ENCODE measurements at regions not wholly inside any gene's neighbourhood (a gene's known extent, or its start where the extent isn't known, plus 50 kb on each side); places are given as distances from the start of the nearest gene placed in this dataset.
"Not testable (repeated sequence)": the region's sequence is repeated elsewhere in the genome, so short reads cannot be mapped to it uniquely, and the experiment has no call there.

DNA sequence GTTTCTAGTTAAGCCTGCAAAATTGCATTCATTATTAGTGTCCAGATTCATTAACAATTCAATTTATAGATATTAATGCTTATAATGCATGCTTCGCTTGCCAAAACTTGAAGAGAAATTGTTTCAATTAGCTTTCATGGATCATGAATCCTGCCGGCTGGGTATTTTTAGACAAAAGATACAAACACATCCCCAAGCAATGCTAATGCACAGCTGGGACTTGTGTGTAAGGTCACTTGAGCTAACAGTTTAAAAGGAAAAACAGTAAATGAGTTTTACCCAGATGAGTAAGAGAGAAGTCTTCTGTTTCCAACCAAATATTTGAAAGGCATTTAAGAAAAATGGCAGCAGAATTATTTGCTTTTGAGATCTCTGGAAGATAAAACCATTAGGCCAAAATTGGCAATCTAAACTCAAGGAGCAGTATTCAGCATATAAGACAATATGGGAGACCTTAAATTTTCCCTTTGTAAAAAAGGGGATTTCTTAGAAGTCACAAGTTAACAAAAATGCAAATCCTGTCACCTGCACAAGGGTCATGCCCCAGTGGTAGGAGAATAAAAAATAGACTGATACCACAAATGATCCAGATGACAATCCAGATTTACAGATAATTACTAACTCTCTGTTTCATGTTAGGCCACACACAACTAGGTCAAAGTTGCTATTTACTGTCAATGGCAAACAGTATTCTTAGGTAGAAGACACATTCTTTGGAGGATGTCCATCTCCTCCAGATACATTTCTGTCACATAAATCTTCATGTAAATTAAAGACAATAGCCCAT lies 418.4 kb upstream of the PMFBP1 start:
- DNase-seq: no peak

DNA sequence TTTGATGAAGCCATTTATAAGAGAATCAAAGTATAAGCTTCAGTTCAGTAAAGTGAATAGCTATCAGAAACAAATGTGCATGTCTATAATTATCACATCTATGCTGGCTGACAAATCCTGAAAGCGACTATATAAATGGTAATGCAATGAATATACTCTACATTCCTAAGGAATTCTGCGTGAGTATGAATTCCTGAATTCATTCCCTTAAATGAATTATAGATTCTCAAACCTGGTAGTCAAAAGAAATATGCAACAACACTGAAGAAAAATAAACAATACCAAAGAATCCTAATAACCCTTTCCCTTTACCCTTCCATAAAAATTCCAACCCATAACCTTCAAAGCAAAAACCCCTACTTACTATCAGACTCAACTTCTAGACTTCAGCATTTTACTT lies 416.6 kb upstream of the PMFBP1 start:
- DNase-seq: no peak

DNA sequence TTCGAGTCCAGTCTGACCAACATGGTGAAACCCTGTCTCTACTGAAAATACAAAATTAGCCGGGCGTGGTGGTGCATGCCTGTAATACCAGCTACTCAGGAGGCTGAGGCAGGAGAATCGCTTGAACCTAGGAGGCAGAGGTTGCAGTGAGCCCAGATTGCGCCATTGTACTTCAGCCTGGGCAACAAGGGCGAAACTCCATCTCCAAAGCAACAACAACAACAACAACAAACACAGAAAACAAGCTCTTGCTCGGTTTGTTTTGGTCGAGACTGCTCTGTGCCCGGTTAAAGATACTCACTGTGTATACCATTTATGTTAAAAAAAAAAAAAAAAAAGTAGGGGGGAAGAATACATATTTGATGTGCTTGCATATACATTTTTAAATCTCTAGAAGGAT lies 406.1 kb upstream of the PMFBP1 start:
- DNase-seq: not testable (repeated sequence)

DNA sequence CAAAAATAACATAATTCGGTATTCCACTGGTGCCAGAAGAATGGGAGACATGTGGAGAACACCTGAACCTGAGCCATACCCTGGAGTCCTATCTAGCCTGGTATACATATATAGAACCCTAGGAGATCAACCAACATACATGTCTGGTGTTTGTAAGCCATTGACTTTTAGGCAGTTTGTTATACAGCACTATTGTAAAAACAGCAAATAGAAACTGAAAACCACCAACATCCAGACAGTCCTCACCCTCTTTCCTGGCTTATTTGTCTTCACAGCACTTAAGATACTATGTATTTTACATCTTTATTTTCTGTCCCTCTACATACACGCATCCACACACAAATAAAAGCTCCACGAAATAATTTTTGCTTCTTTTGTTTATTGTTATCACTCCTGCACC lies 404.2 kb upstream of the PMFBP1 start:
- no peak for DNase-seq

DNA sequence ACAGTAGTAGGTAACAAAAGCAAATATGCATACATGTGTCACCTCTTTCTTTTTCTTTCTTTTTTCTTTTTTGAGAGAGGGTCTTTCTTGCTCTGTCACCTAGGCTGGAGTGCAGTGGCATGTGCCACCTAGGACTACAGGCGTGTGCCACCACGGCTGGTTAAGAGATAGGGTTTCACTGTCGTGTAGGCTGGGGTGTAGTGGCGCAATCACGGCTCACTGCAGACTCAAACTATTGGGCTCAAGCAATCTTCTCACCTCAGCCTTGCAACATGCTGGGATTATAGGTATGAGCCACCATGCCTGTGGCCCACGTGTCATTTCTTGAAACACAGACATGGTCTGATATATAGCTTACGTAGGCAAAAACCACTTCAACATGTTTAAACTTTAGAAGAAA lies 397.7 kb upstream of the PMFBP1 start:
- DNase-seq: no peak

DNA sequence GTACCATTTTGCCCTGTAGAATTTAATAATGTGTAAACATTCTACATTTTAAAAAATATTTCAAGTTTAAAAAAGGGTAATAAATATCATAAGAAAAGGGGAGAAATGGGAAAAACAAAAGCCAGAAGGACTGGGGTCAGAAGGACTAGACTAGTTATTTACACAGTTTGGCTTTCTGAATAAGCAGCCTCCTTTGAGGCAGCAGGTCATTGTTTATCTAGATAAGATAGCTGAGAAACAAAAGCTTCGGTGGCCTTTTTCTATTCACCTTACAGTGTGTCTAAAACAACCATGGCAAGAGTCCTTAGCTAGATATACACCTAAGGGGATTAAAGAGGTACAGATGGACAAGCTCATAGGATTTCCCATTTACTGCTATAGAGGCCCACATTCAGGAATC lies 396.5 kb upstream of the PMFBP1 start:
- DNase-seq: peak in 1 of 2 experiments; percentile 27

DNA sequence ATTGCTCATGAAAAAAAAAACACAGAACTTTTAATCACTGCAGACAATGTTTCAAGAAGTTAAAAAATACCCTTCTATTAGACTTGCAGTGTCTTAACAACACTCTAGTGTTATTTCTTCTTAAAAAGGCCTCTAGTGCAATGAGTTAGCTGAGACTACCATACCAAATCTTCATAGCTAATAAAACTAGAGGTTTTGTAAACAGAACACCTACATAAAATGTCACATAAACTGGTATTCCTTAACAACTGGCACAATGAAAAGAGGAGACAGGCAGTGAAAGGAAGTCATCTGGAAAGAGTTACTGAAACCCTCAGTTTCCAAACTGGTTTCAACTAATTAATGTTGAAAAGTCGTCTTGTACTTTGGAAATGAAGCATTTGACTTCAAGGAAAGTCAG lies 394.2 kb upstream of the PMFBP1 start:
- no peak for DNase-seq

DNA sequence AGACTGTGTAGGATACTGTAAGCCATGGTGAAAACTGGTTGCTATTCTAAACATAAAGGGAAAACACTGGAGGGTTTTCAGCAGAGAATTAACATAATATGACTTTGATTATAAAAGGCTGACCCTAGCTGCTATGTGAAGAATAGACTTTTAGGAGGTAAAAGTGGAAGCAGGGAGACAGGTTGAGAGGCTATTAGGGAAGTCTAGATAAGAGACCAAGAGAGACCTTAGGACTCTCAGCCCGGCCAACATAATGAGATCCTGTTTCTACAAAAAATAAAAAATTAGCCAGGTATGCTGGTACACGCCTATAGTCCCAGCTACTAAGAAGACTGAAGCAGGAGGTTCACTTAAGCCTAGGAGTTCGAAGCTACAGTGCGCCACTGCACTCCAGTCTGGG lies 393.2 kb upstream of the PMFBP1 start:
- no peak for DNase-seq

DNA sequence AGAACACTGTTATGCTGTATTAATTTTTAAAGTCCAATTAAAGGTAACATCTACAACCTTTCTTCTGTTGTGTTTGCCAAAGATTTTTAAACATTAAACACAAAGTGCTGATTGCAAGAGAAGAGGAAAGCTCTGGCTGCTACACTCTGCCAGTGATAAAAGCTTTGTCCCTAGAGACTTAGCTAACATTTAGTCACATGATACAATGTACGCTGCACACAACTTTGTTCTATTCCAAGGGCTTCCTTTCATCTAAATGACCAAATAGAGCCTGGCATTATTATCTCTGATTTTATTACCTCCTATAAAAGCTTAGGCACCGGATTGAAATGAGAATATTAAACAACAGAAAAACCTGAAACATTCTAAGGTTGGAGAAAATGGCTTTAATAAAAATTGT lies 388.7 kb upstream of the PMFBP1 start:
- DNase-seq: no peak

DNA sequence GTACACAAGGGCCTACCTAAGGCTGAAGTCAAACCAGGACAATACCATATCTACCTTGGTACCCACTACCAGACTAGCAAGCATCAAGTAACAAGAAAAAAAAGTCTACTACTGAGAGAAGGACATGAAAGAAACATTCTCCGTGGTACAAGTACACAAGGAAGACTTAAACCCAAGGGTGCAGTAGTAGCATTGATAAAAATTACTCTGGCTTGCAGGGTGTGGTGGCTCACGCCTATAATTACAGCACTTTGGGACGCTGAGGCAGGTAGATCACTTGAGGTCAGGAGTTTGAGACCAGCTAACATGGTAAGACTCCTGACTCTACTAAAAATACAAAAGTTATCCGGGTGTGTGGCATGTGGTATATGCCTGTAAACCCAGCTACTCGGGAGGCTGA lies 386.5 kb upstream of the PMFBP1 start:
- no peak for DNase-seq

DNA sequence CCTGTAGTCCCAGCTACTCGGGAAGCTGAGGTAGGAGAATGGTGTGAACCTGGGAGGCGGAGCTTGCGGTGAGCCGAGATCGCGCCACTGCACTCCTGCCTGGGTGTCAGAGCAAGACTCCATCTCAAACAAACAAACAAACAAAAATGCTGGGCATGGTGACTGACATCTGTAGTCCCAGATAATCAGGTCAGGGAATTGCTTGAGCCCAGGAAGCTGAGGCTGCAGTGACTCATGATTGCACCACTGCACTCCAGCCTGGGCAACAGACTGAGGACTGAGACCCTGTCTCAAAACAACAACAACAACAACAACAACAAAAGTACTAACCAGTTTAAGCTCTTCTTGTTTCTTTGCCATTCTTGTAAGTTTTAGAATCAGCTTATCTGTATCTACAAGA lies 383.0 kb upstream of the PMFBP1 start:
- DNase-seq: no peak

DNA sequence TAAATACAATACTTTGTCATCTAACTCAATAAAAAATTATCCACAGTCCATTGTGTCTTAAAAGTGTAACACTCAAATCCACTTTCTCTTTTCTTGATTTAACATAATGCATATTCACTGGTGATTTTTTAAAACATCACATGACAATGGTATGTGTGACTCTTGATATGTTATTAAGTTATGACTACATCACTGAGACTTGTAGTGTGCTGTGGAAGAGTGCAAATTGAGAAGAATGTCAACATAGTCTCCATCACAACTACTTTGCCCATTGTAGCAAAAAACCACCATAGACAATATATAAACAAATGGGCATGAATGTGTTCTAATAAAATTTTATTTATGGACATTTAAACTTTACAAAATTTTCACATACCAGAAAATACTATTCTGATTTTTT lies 380.7 kb upstream of the PMFBP1 start:
- no peak for DNase-seq

DNA sequence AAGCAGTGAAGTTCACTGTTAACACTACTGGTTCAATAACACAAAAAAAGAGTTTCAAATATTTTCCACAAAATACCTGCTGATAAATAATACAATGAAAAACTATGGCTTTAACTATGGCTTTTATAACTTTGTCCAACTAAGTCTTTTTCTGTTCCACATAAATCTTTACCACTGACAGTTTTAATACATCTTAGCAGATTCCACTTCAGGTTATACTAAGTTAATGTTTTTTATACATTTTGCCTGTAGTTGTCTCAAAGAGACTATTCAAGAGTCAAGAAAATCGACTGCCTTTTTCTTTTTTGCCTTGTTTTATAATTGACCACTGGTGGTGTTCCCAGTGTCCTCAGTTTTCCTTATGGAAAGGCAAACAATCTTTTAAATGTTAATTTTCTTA lies 379.7 kb upstream of the PMFBP1 start:
- no peak for DNase-seq

DNA sequence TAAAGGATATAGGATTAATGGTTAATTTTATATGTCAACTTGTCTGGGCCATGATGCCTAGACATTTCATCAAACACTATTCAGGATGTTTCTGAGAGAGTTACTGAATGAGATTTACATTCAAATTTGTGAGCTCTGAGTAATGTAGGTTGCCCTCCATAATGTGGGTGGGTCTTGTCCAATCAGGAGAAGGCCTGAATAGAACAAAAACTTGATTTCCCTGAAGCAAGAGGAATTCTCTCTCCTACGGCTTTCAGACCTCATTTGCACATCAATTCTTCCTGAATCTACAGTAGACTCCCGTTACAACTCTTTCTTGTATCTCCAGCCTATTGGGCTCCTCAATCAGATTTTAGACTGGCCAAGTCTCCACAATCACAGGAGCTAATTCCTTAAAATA lies 377.9 kb upstream of the PMFBP1 start:
- DNase-seq: no peak

DNA sequence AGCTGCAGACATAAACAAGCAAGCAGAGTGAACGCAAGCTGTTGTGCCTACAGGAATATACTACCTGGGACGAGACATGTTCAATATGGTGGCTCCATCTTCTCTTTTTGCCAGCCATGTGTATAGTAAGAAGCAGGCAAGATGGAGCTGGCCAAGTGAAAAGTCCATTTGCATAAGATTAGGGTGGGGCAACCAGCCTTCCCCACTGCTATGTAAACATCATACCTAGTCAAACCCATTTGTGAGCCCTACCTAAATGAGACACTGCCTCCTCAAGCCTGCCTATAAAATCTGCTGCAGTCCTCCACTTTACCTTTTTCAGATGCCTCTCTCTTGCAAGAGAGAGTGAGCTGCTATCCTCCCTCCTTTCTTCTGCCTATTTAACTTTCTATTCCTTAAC lies 370.1 kb upstream of the PMFBP1 start:
- no peak for DNase-seq

DNA sequence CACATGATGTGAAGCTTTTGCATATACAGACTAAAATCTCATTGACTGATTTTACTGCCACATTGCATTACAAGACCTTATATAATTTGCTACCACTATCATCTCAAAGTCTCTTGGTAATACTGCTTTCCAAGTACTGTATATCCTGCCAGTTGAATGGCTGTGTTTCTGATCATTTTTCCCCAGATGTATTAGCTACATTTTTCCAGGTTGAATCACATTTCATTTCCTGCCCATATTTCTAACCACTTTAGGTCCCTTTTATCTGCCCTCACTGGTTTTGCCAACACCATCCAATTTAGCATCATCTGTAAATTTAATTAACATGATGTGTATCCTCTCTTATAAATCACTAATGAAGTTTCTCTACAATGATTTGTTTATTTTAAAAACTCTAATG lies 365.7 kb upstream of the PMFBP1 start:
- DNase-seq: no peak

DNA sequence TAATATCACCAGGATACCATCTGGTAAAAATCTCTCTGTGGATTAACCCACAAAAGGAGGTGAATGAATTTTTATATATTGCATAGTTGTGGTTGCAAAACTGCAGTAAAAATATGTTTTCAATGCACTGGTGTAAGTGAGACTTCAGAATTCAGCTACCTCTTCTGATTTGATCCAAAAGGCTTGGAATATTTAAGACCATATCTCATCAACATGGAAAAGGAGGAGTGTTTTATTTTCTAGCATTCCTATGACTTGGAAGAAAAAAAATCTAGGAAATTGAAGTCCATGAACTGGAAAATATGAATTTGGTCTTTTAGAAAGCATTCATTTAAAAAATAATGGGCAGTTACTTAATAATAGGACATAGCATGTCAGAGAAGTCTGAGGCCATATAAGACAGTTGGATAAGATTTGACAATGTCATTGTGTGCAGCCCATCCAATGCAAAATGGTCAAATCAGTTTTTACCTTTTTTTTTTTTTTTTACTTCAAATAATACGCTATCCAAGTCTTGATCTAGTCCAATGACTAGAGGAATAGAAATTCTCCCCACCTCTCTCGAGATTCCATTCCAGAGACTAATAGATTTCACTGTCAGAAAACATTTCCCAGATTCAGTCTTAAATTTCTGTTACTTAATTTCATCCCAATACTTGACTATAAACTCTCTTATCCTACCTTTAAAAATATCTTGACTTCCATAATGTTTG lies 364.9 kb upstream of the PMFBP1 start:
- no peak for DNase-seq

DNA sequence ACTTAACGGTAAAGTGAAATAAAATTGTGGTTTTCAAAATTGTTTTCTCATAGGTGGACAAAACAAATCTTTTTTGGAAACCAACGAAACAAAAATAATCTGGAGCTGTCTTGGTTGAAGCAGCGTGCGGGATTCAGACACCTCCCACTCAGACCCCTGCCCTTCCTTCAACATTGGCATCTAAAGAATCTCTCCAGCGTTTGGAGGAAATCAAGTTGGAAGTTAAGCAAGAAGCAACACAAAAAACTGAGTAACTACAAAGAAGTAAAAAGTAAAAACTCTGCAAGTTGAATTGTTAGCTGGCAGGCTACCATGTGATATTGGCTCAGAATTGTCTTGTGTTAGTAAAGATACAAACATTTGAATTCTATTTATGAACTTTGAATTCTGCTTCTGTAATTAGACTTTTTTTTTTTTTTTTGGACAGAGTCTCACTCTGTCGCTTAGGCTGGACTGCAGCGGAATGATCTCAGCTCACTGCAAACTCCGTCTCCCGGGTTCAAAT lies 361.0 kb upstream of the PMFBP1 start:
- DNase-seq: no peak

DNA sequence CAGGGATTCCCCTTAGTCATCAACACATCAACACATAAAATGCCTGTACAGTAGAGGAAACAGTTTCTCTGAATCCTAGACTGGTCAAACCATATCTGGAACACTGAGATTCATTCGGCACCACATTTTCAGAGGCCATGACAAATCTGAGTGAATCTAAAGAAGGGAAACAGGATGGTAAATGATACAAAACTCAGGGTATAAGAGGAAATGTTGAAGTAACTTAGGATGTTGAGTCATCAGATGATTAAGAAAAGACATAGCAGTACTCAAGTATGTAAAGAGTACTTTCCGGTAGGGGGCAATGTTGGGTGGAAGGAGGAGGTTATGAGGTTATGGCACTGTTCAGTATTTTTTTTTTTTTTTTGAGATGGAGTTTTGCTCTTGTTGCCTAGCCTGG lies 358.5 kb upstream of the PMFBP1 start:
- no peak for DNase-seq

DNA sequence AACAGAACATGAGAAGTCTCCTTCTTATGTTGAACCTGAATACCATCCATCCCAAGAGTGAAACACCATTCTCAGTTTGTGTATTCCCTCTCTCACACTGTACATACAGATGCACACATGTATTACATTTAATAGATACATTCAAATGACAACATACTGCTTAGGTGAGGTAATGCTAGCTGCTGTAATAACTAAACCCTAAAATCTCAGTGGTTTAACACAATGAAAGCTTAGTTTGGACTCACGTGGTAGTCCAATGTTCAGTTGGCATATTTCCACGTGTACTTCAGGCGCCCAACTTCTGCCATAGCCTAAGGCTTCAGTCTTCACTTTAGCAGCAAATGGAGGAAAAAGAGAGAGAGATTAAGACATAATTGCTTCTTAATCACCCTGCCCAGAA lies 351.1 kb upstream of the PMFBP1 start:
- DNase-seq: no peak

DNA sequence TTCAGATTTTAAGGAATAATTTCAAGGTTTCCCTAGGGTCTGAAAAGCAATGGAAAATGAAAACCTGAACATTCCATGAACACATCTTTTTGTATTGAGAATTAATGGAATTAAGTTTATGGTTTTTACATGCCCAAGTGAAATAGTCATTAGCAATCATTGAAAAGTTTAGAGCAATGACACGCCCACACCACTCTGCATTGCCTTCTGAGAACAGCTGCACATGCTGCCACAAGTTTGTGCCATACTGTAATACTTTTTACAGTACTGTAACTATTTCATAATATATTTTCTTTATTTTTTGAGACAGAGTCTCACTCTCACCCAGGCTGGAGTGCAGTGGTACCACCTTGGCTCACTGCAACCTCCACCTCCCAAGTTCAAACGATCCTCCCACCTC lies 345.2 kb upstream of the PMFBP1 start:
- DNase-seq: no peak

DNA sequence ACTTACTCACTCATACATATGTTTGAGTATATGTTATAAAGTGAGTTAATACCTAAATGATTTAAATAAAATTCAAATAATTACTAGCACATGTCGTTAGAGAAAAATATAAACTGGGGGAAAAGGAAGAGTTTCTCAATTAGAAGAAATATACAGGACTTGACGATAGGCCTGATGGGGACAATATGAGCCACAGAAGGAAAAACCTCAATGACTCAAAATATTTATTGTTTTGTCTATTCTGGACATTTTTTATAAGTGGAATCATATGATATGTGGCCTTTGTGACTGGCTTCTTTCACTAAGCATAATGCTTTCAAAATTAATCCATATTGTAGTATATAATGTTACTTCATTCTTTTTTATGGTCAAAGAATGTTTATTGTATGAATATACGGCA lies 339.2 kb upstream of the PMFBP1 start:
- DNase-seq: no peak

DNA sequence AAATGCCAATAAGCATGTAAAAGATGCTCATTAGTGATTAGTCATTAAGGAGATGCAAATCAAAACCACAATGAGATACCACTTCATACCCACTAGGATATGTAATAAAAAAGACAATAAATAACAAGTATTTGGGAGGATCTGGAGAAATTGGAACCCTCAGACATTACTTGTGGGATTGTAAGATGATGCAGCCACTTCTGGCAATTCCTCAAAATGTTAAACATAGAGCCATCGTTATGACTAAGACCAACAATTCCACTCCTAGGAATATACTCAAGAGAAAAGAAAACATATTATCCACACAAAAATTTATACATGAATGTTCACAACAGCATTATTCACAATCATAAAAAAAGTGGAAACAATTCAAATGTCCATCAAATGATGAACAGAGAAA lies 336.2 kb upstream of the PMFBP1 start:
- no peak for DNase-seq

DNA sequence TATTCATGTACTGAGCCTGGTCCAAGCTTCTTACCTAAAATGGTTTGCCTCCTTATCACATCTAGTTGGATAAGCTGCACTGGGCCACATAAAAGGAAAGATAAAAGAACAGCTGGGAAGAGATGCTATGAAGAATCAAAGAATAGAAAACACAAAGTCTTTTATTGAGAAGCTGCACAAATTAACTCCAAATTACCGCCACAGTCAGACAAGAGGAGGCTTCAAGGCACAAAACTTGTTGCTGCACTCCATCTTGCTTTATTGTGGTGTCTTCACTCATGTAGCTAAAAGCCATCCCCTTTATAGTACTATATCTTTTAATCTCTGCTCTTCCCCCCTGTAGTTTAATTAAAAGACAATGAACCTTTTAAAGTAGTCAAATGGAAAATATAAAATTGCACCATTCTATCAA lies 330.6 kb upstream of the PMFBP1 start:
- no peak for DNase-seq

All from NCI-H524 (cell line).